OCI-LY3 (cell line): ENCODE measurements at regions not wholly inside any gene's neighbourhood (a gene's known extent, or its start where the extent isn't known, plus 50 kb on each side); places are given as distances from the start of the nearest gene placed in this dataset.
"Not testable (repeated sequence)": the region's sequence is repeated elsewhere in the genome, so short reads cannot be mapped to it uniquely, and the experiment has no call there.

ENCODE experiments used
- H2AFZ ChIP-seq: fragments of 200-600, 300-600 bp; shearing (Covaris generic); 2 replicates; pipeline ENCODE4 v1.6.0; 2014; ENCODE audit warnings: antibody characterized with exemption, low read depth, low read length
- H3K27ac ChIP-seq: fragments of 200-600, 300-600 bp; sonication (generic); 2 replicates; pipeline ENCODE4 v1.5.1; 2014; ENCODE audit warnings: mild to moderate bottlenecking, low read length, moderate library complexity, mixed read lengths
- H3K27me3 ChIP-seq: fragments of 200-600, 300-600 bp; sonication (generic); 2 replicates; pipeline ENCODE4 v1.6.1; 2014; ENCODE audit warnings: low read depth, low read length, mixed read lengths
- H3K36me3 ChIP-seq: fragments of 200-600, 300-600 bp; sonication (generic); replicated peaks from 2 replicates; pipeline ENCODE3; 2014; ENCODE audit warnings: low read depth, low read length, mixed read lengths
- H3K4me1 ChIP-seq: fragments of 300-600, 200-600 bp; sonication (generic); 2 replicates; pipeline ENCODE4 v1.6.1; 2014; ENCODE audit warnings: low read length, mixed read lengths
- H3K4me2 ChIP-seq: fragments of 200-600, 300-600 bp; sonication (generic); 2 replicates; pipeline ENCODE4 v1.6.1; 2014; ENCODE audit warnings: low read length, mixed read lengths
- H3K4me3 ChIP-seq: fragments of 300-600, 200-600 bp; sonication (generic); 2 replicates; pipeline ENCODE4 v1.5.1; 2014; ENCODE audit warnings: antibody characterized with exemption, mild to moderate bottlenecking, low read length, moderate library complexity
- H3K79me2 ChIP-seq: fragments of 300-600, 200-600 bp; shearing (Covaris generic); 2 replicates; pipeline ENCODE4 v1.6.1; 2014; ENCODE audit warnings: mild to moderate bottlenecking, low read length, mixed read lengths
- H3K9ac ChIP-seq: fragments of 300-600, 200-600 bp; shearing (Covaris generic); 2 replicates; pipeline ENCODE4 v1.6.0; 2014; ENCODE audit warnings: mild to moderate bottlenecking, low read length, moderate library complexity
- H3K9me3 ChIP-seq: fragments of 200-600, 300-600 bp; shearing (Covaris generic); 2 replicates; pipeline ENCODE4 v1.6.1; 2014; ENCODE audit warnings: low read length, mixed read lengths; ENCODE audit not compliant: insufficient read depth
- H4K20me1 ChIP-seq: fragments of 200-600, 300-600 bp; sonication (generic); 2 replicates; pipeline ENCODE4 v1.6.1; 2016; ENCODE audit warnings: low read length, mixed read lengths; ENCODE audit not compliant: insufficient read depth
- CTCF ChIP-seq: fragments of 200-600, 300-600 bp; sonication (generic); IDR thresholded peaks from 2 replicates; pipeline ENCODE4 v1.5.1; 2014; ENCODE audit warnings: antibody characterized with exemption, low read length, low read depth
- EZH2phosphoT487 ChIP-seq: fragments of 200-600 bp; shearing (Covaris generic); IDR thresholded peaks from 2 replicates; pipeline ENCODE4 v1.6.1; 2018; ENCODE audit warnings: antibody characterized with exemption, mixed run types, low read depth

- H3K79me2 ChIP-seq, result no peaks in the 10 kb centered on the region
- no peaks in the 10 kb centered on the region for H3K27me3 ChIP-seq
- no peaks in the 10 kb centered on the region for H4K20me1 ChIP-seq
- no peaks in the 10 kb centered on the region for H3K4me1 ChIP-seq
- no peaks in the 10 kb centered on the region for H3K36me3 ChIP-seq
- H3K4me3 ChIP-seq, result no peak overlapping the region
- H3K4me2 ChIP-seq, result no peak overlapping the region
- H3K27ac ChIP-seq, result no peak overlapping the region
- no peak overlapping the region for H2AFZ ChIP-seq
- no peak for TF ChIP-seq EZH2phosphoT487
- H3K9me3 ChIP-seq, result no peaks in the 10 kb centered on the region
- no peak overlapping the region for H3K9ac ChIP-seq
Observed at GRCh38 chr1:47536646-47537118, 98.8 kb downstream of the FOXD2 start.

GRCh38 chr1:47537268-47537667 is 99.4 kb downstream of the FOXD2 start:
- no peaks in the 10 kb centered on the region for H3K27me3 ChIP-seq
- no peak overlapping the region for H3K4me2 ChIP-seq
- no peak overlapping the region for H3K4me3 ChIP-seq
- no peaks in the 10 kb centered on the region for H3K9me3 ChIP-seq
- H2AFZ ChIP-seq, result no peak overlapping the region
- H4K20me1 ChIP-seq, result no peaks in the 10 kb centered on the region
- no peaks in the 10 kb centered on the region for H3K36me3 ChIP-seq
- no peak for TF ChIP-seq CTCF
- no peak for TF ChIP-seq EZH2phosphoT487
- H3K9ac ChIP-seq, result no peak overlapping the region
- no peak overlapping the region for H3K27ac ChIP-seq
- no peaks in the 10 kb centered on the region for H3K4me1 ChIP-seq
- H3K79me2 ChIP-seq, result no peaks in the 10 kb centered on the region

GRCh38 chr1:47537966-47538365 is 100.1 kb downstream of the FOXD2 start:
- Histone ChIP-seq H3K27ac (no peak overlapping the region), H2AFZ (no peak overlapping the region), H3K9me3 (no peaks in the 10 kb centered on the region), H3K4me1 (no peaks in the 10 kb centered on the region), H3K9ac (no peak overlapping the region), H4K20me1 (no peaks in the 10 kb centered on the region), H3K36me3 (no peaks in the 10 kb centered on the region), H3K27me3 (no peaks in the 10 kb centered on the region), H3K79me2 (no peaks in the 10 kb centered on the region), H3K4me3 (no peak overlapping the region), H3K4me2 (no peak overlapping the region)
- TF ChIP-seq CTCF, result no peak
- TF ChIP-seq EZH2phosphoT487, result no peak

- not testable (repeated sequence) for H3K36me3 ChIP-seq, H3K9ac ChIP-seq, H3K9me3 ChIP-seq, H3K79me2 ChIP-seq, H3K4me3 ChIP-seq, H4K20me1 ChIP-seq, H2AFZ ChIP-seq, H3K4me2 ChIP-seq, H3K4me1 ChIP-seq, H3K27me3 ChIP-seq, H3K27ac ChIP-seq
Observed at GRCh38 chr1:47538530-47538929, 100.7 kb downstream of the FOXD2 start.

GRCh38 chr1:47541705-47542104 is 103.9 kb downstream of the FOXD2 start:
- H3K9me3 ChIP-seq, H3K27ac ChIP-seq, H3K4me3 ChIP-seq, H3K36me3 ChIP-seq, H3K27me3 ChIP-seq, H3K9ac ChIP-seq, H3K4me1 ChIP-seq, H2AFZ ChIP-seq, H4K20me1 ChIP-seq, H3K4me2 ChIP-seq, H3K79me2 ChIP-seq: not testable (repeated sequence)

- not testable (repeated sequence) for H2AFZ ChIP-seq, H3K4me3 ChIP-seq, H3K79me2 ChIP-seq, H3K27ac ChIP-seq, H4K20me1 ChIP-seq, H3K27me3 ChIP-seq, H3K4me1 ChIP-seq, H3K9me3 ChIP-seq, H3K4me2 ChIP-seq, H3K9ac ChIP-seq, H3K36me3 ChIP-seq
Observed at GRCh38 chr1:47543089-47543488, 105.2 kb downstream of the FOXD2 start.
